A673 (cell line): ENCODE measurements at regions not wholly inside any gene's neighbourhood (a gene's known extent, or its start where the extent isn't known, plus 50 kb on each side); places are given as distances from the start of the nearest gene placed in this dataset.

Experiments
- CTCF ChIP-seq: fragments of 300-800, 200-600 bp; sonication (generic); conservative IDR thresholded peaks from 2 replicates; pipeline ENCODE4 v1.5.1; 2017; ENCODE audit warnings: low read depth, mild to moderate bottlenecking, antibody characterized with exemption, low read length, moderate library complexity, mixed read lengths
- EZH2 ChIP-seq: fragments of 200-600 bp; sonication (generic); IDR thresholded peaks from 2 replicates; pipeline ENCODE4 v1.6.1; 2017; ENCODE audit warnings: borderline replicate concordance, low read depth, mild to moderate bottlenecking, mixed read lengths, antibody characterized with exemption, low read length; ENCODE audit not compliant: poor library complexity, severe bottlenecking

GRCh38 chr13:86581706-86582105, 782.5 kb upstream of the SLITRK6 start:
- no peak for TF ChIP-seq CTCF
- no peak for TF ChIP-seq EZH2
